NCI-H345 treated with DMSO at 0.1 percent for 48 hours (cell line): ENCODE measurements at regions not wholly inside any gene's neighbourhood (a gene's known extent, or its start where the extent isn't known, plus 50 kb on each side); places are given as distances from the start of the nearest gene placed in this dataset.
A peak's percentile ranks its signal among the peaks of the same experiment; 100 is the strongest.
"Not testable (repeated sequence)": the region's sequence is repeated elsewhere in the genome, so short reads cannot be mapped to it uniquely, and the experiment has no call there.

Experiments used
- DNase-seq: peaks from one replicate; lab custom pipeline; 2025; ENCODE audit not compliant: unreplicated experiment; lab: John Stamatoyannopoulos, UW

DNA sequence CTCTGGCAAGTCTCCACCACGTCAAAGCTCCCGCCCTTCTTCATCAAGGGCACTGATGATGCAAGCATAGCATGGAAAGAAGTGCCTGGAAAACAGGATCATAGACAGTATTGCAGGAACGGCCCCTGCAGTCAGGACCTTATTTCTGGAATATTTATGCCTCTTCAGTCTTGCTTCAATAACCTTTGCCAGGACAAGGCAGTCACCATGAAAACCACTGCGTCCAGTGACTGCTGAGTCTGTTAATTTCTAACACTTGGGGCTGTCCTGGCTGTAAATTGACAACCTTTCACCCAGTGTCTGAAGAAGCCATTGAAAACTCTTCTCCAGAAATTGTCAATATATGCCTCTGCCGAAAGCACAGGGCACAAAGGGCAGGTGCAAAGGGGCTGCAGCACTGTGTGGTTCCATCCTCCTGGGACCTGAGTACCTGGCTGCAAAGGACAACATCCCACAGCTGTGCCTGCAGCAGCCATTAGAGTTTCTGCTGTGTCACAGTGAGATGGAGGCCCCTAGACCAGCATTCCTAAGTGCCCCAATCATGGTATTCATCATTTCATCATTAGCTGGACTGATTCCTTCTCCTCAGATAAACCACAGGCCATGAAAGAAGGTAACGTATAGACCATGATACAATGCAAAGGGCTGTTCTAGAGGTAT, 819.6 kb downstream of the RNF144A start:
- DNase-seq = no peak

DNA sequence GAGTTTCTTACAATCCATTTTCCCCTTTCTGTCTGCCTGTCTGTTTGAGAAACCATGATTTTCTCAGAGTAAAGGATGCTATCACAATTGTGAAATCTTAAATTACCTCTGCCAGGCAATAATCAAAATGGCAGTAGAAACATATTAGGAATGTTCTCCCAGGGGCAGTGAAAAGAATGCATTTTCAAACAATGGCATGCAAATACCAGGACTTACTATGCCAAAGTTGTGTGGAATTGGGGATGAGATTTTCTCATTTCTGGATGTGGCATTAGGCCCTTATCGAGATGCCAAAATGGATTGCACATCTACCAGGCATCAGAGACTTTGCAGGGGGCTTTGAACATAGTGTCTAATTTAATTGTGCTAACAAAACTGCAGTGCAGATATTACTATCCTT, 821.4 kb downstream of the RNF144A start:
- DNase-seq = no peak

DNA sequence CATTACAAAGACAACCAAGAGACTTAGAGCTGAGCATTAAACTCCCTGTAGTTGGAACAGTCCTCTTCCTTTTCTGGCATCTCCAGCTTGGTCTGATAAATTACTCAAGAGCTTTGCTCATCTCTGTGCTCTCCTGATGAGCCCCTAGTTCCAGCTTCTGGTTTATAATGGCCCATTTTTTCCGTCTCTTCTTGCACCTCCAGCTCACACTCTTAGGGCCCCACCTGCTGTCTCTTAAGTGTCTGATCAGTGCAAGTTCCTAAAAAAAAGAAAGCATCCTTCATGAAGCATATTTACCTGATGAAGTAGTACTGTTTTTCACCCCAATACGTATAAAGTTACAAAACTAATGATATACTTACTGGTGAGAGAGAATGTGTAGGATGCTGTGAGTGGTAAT, 822.9 kb downstream of the RNF144A start:
- no peak for DNase-seq

DNA sequence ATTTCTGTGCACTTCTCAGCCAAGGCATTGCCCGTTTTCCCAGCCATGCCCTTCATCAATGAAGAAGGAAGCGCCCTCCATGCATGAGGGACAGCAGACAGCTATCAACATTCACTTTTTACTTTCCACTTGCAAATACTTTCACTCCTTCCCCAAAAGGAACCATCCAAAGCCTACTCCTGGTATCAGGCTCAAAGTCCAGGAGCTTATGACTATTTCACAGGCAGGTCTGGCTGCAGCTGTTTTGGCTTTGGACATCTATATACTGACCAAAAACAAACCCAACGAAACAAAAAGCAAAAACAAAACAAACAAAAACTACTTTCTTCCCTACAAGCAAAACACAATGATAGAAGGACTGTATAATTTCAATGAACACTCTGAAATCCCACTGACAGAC, 825.1 kb downstream of the RNF144A start:
- DNase-seq = no peak

DNA sequence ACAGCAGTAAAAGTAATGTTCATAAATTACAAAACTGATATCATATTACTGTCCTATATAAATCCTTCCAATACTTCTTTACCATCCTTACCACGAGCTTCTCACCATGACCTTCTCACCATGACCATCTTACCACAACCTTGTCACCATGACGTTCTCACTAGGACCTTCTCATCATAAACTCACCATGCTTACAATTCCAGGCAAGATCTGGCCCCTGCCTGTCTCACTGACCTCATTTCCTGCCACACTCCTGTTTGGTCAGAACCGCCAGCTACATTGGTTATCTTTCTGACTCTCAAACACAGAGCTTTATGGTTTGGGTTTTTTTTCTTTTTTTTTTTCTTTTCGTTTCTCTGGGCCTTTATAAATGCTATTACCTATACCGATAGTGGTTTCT, 827.6 kb downstream of the RNF144A start:
- DNase-seq = no peak

DNA sequence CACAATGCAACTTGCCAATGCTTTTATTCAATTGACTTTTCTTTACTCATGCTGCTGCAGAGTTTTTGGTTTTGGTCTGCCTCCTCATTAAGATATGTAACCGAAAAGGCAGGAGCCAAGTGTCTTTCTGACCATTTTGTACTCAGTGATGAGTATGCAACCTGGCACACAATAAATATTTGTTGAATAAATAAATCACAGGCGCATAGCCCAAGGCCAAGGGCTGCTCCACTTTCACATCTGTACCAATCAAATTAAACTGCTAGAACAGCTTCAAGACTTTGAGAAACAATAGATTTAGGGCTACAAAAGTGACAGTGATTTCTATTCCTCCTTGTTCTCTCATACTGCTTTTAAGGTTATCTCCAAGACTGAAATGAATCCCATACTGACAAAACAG, 828.2 kb downstream of the RNF144A start:
- peak; percentile 30 for DNase-seq

DNA sequence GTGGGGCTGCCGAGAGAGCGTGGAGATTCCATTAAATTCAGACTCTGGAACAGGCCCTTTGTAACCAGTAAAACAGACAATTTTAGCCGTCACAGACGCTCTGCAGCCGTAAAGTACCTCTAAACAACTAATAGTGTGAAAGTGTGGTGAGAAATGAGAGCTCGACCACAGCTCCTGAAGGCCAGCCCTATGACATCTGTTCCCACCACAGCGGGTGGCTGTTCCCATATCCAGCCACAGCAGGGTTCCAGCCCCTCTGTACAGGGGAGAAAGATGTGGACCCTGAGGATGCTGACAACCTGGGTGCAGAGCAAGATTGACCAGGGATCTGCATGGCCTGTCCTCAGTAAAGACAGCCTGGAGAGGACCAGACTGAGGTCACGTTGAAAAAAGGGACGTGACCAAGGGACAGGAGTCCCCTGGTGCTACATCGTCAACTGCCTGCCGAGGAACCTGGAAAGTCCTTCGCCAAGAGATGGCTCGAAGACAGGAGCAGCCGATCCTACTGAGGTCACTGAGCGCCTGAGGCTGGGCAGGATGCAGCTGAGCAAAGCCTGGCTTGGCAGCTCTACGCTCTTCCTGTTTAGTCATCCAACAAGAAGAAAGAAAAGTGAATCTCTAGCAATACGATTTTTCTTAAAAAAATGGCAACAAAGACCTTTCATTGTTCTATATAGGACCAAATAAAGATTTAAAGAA, 831.7 kb downstream of the RNF144A start:
- no peak for DNase-seq

DNA sequence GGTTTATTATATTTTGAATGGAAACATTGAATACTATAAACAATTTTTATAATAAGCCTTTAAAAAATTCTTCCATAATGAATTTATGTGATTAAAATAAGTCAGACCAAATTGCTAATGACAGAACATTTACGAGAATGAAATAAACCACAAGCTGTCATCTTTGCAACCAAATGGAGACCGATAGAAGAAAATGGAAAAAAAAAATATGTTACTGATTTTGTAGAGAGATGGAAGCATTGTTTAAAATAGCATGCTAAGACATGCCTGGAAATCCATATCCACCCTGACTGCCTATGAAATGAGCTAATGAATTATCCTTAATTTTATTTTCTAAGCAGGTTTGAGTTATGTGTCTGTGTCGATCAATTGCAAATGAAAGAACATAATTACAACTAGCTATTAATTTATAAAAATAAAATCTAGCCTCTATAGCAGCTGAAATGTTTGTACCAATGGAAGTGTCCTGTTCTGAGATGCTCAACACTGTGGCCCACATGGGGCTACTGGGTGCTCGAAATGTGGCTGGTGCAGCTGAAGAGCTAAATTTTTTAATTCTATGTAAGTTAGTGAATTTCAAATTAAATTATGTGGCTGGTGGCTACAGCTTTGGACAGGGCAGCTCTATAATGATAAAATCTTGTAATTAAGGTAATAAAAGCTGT, 832.8 kb downstream of the RNF144A start:
- no peak for DNase-seq

DNA sequence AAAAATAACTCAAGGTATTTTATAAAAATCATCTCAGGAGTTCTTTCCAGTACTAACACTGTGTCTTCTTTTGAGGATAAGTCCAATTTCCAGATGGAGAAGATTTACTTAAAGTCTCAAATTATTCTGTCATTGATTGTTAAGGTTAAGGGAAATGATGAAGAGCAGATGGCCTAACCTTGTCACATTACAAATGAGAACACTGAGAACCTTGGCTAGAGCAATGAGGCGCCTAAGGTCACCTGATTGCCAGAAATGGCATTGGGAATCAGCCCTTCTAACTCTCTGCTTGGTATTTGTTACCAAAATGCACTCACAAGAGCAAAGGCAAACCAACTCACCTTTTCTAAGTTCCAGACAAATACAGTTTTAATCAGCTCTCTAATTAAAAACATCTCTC, 835.1 kb downstream of the RNF144A start:
- no peak for DNase-seq

DNA sequence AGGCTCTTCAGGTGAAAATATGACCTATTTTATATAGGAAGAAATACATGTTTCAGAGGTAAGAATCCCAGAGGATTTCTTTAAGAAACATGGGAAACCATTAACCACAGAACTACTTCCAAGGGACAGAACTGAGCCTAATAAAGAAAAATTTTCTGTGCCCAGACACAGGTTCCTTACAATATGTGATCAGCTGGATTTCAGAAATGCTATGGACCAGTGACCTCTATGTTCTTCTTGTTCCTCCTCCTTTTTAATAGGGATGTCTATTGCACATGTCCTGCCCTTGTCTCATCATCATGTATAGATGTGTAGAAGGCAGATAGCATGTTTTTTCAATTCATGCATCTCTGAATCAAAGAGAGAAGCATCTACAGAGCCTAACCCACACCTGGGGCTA, 836.6 kb downstream of the RNF144A start:
- DNase-seq = no peak

DNA sequence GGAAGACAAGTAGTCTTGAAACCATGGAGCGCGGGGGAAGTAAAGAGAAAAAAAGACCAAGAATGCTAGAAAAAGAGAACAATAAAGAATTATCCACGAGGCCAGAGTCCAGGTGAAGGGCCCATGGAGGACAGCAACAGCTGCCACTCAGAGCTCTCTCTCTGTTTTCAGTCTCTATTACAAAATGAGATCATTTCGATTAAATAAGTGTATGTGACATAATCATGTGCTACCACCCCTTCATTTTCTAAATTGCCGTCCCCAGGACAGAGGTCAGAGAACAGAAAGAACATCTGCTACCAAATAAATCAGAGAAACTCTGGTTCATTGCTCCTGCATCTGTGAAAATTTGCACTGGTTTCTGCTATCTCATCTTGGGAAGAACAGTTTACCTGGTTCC, 838.7 kb downstream of the RNF144A start:
- DNase-seq = no peak

DNA sequence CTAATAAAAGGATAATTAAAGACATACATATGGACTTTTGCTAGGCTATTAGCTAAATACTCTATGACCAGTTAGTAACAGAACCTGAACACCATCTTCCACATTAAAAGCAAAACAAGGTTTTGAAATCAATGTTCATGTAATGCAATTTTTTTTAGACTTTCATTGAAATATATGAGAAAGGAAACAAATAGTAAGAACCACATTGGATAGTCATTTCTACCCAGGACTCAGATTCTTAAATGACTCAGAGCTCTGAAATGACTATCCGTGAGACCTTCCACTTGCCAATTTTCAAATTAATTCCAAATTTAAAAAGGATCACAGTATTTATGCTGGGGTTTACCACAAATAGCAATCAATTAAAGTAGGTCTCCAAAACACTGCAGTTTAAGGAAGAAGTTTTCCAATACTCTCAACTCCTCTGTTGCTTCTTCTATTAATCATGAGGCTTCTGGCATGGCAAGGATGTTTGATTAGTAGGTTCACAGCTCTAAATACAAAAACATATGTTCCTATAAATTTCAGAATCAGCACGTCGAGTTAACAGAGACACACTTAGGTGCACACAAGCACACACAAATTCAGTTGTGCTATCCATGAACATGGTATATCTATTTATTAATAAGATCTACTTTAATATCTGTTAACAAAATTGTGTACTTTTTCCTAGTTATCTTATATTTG, 841.0 kb downstream of the RNF144A start:
- DNase-seq = no peak

DNA sequence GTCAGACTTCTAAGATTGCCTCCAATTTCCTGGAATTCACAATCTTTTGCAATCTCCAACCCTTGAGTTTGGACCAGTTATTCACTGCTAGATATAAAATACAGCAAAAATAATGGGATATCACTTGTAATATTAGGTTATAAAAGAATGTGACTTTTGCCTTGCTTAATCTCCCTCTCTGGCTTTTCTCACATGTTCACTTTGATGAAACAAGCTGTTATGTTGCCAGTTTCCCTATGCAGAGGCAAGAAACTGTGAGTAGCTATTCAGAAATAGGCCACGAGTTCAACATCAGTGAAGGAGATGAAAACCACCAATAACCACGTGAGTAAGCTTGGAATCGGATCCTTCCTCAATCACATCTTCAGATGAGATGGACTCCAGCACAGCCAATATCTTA, 842.7 kb downstream of the RNF144A start:
- no peak for DNase-seq

DNA sequence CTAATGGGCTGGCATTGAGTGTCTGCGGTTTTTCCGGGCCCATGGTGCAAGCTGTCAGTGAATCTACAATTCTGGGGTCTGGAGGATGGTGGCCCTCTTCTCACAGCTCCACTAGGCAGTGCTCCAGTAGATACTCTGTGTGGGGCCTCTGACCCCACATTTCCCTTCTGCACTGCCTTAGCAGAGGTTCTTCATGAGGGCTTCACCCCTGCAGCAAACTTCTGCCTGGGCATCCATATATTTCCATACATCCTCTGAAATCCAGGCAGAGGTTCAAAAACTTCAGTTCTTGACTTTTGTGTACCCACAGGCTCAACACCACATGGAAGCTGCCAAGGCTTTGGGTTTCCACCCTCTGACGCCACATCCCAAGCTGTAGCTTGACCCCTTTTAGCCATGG, 846.2 kb downstream of the RNF144A start:
- not testable (repeated sequence) for DNase-seq

DNA sequence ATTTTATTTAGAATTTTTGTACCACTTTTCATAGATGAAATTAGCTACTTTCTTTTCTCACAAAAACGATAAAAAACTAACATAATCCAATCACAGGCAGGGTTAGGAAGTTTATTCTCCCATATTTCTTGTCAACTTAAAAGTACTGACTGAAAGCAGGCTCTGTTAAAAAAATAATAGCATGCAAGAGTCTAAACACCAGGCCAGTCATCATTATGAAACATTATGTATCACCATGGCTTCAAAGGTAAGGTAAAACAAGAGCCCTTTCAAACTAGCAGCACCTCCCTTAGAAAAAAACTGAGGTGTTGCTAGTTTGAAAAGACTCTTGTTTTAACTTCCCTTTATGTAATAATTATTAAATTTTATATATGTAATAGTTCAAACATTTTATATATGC, 848.0 kb downstream of the RNF144A start:
- DNase-seq = no peak

DNA sequence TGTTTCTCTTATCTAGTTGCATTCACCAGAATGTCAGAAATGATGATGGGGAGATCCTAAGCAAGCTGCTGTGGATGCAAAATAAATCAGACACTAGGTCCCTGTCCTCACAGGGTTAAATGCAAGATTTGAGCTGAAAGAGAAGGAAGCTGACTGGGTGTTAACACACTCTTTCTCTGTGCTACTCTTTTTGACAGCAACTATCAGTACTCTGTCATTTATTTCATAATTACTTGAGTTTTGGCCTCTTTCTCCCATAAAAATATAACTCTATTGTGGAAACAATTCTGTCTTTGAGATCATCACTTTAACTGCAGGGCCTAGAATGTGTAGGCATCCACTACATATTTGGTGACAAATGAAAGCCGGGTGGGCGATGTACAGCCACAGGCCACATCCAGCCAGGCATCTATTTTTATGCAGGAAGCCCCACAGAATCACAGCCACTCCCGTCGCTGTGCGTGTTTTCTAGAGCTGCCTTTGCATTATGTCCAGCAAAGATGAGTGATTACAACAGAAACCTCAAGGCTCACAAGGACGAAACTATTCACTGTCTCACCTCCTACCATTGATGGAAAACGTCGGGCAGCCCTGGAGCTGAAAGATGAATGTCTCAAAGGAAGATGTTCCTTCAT, 849.0 kb downstream of the RNF144A start:
- no peak for DNase-seq

DNA sequence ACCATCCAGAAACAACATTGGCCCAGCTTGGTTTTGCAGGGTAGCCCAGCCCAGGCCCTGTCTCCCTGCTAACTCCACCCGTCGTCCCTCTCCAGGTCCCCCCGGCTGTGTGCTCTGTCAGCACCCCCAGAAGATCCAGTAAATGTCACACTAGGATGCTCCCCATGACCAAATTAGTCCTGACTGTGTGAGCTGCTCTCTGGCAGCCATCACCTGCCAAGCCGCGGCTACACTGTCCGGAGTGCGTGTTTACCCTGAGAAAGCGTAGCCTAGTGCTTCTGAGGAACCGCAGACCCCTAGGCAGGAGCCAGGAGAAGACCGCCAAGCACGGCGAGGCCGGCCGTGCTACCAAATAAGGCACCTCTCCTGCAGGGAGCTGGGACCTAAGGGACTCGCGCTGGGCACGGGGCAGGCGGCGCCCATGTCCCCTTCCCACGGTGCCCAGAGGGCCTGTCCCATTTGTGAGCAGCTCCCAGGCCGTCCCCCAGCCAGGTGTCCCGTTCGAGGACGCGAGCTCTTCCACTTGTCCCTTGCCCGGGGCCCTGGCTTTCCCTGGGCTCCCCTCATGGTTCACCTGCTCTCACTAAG, 849.9 kb downstream of the RNF144A start:
- DNase-seq = no peak

DNA sequence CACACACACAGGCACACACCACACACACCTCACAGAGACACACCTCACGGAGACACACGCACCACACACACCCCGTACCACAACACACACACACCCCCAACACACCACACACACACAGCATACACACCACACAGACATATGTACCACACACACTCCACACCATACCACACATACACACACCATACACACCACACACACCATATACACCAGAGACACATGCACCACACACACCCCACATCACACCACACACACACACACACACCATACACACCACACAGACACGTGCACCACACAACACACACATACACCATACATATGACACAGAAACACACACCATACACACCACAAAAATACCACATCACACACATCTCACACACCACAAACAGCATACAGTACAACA, 850.7 kb downstream of the RNF144A start:
- no peak for DNase-seq

DNA sequence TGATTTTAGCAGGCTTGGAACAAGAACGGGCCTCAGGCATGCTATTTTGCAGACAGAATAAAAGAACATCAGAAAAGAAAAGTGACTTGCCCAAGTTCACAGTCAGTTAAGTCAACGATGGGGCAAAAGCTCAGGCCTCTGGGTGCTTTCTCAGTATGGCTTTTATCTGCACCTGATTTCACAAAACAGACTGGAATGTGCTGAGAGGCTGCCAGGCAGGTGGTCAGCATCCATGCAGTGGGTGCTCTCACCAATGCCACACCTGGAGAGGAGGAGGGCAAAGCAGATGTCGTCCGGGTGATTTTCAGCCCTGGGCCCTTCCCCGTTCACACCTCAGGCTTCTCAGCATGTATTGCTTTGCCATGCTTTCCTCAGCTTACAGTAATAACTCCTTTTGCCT, 854.6 kb downstream of the RNF144A start:
- DNase-seq = no peak

DNA sequence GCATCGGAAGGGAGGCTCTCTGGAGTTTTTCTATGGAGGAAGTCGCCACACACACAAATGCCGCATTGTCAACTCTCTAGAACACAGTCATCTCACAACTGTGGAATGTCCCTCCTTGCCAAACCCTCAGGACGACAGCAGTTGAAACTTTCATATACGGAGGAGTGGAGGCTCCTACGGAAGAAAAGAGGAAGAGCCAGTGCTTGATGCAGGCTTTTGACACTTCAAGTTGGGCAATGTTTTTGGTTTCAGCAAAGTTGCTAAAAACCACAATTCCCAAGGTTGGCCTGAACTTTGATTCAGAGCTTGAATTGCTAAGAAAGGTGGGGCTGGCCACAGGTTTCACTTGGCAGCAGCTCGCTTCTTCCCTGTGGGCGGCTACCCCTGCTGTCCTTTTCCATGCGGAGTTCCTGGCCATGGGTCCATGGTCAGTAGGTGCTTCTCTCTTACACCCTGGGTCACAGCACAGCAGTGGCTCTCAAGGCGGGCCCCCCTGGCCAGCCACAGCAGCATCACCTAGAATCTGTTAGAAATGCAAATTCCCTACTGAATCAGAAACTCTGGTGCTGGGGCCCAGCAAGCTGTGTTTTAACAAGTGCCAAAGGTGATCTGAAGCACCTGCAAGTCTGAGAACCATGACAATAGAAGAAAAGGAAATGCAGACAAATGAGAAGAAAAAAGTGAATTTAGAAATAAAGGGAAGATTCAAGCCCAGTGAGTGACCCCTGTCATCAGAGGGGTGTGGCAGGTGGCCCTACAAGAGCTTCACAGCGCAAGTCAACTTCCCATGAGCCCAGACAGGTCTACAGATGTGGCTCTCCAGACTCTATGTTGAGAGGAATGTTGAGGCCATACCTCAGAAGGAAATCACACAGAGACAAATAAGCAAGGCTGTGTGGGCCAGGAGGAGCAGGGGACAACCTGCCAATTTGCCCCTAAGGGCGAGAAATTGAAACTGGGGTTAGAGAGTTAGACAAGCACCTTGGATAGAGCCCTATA, 856.4 kb downstream of the RNF144A start:
- DNase-seq = no peak
